Type B pancreatic cell (in vitro differentiated cells): ENCODE measurements at regions not wholly inside any gene's neighbourhood (a gene's known extent, or its start where the extent isn't known, plus 50 kb on each side); places are given as distances from the start of the nearest gene placed in this dataset.

Experiments used
- DNase-seq: peaks from one replicate; pipeline ENCODE4 v3.0.0; 2021; ENCODE audit warnings: mixed read lengths; ENCODE audit not compliant: unreplicated experiment; ENCODE audit errors: extremely low spot score
- H3K27ac Mint-ChIP-seq: 2 replicates; pipeline ENCODE4 v1.8.0; 2021; ENCODE audit warnings: mild to moderate bottlenecking, mixed read lengths
- H3K27me3 Mint-ChIP-seq: 2 replicates; pipeline ENCODE4 v1.8.0; 2021; ENCODE audit warnings: mixed read lengths
- H3K36me3 Mint-ChIP-seq: 2 replicates; pipeline ENCODE4 v1.8.0; 2021; ENCODE audit warnings: mixed read lengths
- H3K4me1 Mint-ChIP-seq: one replicate; pipeline ENCODE4 v1.8.0; 2021; ENCODE audit warnings: mixed read lengths; ENCODE audit not compliant: unreplicated experiment
- H3K4me3 Mint-ChIP-seq: 2 replicates; pipeline ENCODE4 v1.8.0; 2021; ENCODE audit warnings: mild to moderate bottlenecking, mixed read lengths
- H3K9me3 Mint-ChIP-seq: 2 replicates; pipeline ENCODE4 v1.8.0; 2021; ENCODE audit warnings: mixed read lengths
- CTCF ChIP-seq: fragments of 200-600 bp; sonication (generic); conservative IDR thresholded peaks from 2 replicates; pipeline ENCODE4 v1.5.0; 2021; ENCODE audit warnings: antibody characterized with exemption, mild to moderate bottlenecking

- peak overlapping the region; percentile 64 for H3K4me3 Mint-ChIP-seq
Measured at GRCh38 chr17:69717819-69718218, 303.3 kb downstream of the MAP2K6 start.

GRCh38 chr17:69719474-69720048 lies 305.1 kb downstream of the MAP2K6 start:
- Mint-ChIP-seq H3K36me3 (no peaks in the 10 kb centered on the region), H3K9me3 (peaks cover 5% of the 10 kb centered on the region), H3K4me1 (peaks cover 24% of the 10 kb centered on the region), H3K27ac (no peak overlapping the region), H3K4me3 (no peak overlapping the region), H3K27me3 (peaks cover 4% of the 10 kb centered on the region)
- DNase-seq, result no peak
- peak; percentile 50 for TF ChIP-seq CTCF

More at GRCh38 chr17:69717819-69718218, 303.3 kb downstream of the MAP2K6 start:
- Mint-ChIP-seq H3K9me3 (peaks cover 5% of the 10 kb centered on the region), H3K4me1 (peaks cover 33% of the 10 kb centered on the region), H3K27me3 (peaks cover 4% of the 10 kb centered on the region), H3K36me3 (no peaks in the 10 kb centered on the region), H3K27ac (peak overlapping the region; percentile 37)
- TF ChIP-seq CTCF, result no peak
- no peak for DNase-seq

- no peak for TF ChIP-seq CTCF
- H3K27ac Mint-ChIP-seq, result no peak overlapping the region
- H3K27me3 Mint-ChIP-seq, result peaks cover 4% of the 10 kb centered on the region
- H3K4me3 Mint-ChIP-seq, result no peak overlapping the region
- H3K4me1 Mint-ChIP-seq, result peaks cover 9% of the 10 kb centered on the region
- no peaks in the 10 kb centered on the region for H3K36me3 Mint-ChIP-seq
- DNase-seq, result no peak
- peaks cover 10% of the 10 kb centered on the region for H3K9me3 Mint-ChIP-seq
Measured at GRCh38 chr17:69722518-69722917, 308.0 kb downstream of the MAP2K6 start.

GRCh38 chr17:69723316-69723715 lies 308.8 kb downstream of the MAP2K6 start:
- peaks cover 9% of the 10 kb centered on the region for H3K9me3 Mint-ChIP-seq
- no peak for TF ChIP-seq CTCF
- H3K36me3 Mint-ChIP-seq, result no peaks in the 10 kb centered on the region
- H3K4me1 Mint-ChIP-seq, result peaks cover 4% of the 10 kb centered on the region
- H3K4me3 Mint-ChIP-seq, result no peak overlapping the region
- DNase-seq, result no peak
- no peak overlapping the region for H3K27ac Mint-ChIP-seq
- H3K27me3 Mint-ChIP-seq, result peaks cover 4% of the 10 kb centered on the region

- H3K27me3 Mint-ChIP-seq, result peaks cover 4% of the 10 kb centered on the region
- no peak for DNase-seq
- no peak overlapping the region for H3K27ac Mint-ChIP-seq
- no peak overlapping the region for H3K4me3 Mint-ChIP-seq
- no peaks in the 10 kb centered on the region for H3K4me1 Mint-ChIP-seq
- no peaks in the 10 kb centered on the region for H3K36me3 Mint-ChIP-seq
- H3K9me3 Mint-ChIP-seq, result peaks cover 6% of the 10 kb centered on the region
- no peak for TF ChIP-seq CTCF
Measured at GRCh38 chr17:69723741-69724140, 309.2 kb downstream of the MAP2K6 start.

GRCh38 chr17:69724238-69724637 lies 309.7 kb downstream of the MAP2K6 start:
- no peak for TF ChIP-seq CTCF
- H3K36me3 Mint-ChIP-seq, result no peaks in the 10 kb centered on the region
- no peak overlapping the region for H3K4me3 Mint-ChIP-seq
- peaks cover 6% of the 10 kb centered on the region for H3K9me3 Mint-ChIP-seq
- H3K4me1 Mint-ChIP-seq, result no peaks in the 10 kb centered on the region
- DNase-seq, result no peak
- H3K27me3 Mint-ChIP-seq, result peaks cover 4% of the 10 kb centered on the region
- H3K27ac Mint-ChIP-seq, result no peak overlapping the region
